PC-9 (cell line): ENCODE measurements at regions not wholly inside any gene's neighbourhood (a gene's known extent, or its start where the extent isn't known, plus 50 kb on each side); places are given as distances from the start of the nearest gene placed in this dataset.

ENCODE experiments used
- BruUV-seq: library from RNA; stranded (reverse); fragments of 400-500 nt; replicated peaks from 2 replicates; lab custom pipeline; 2021; lab: Mats Ljungman, UMichigan
- CTCF ChIA-PET: fragments of 300-600 bp; sonication (Branson Sonifier 250); formaldehyde crosslinking; loops from one replicate; lab custom pipeline; 2022; ENCODE audit warnings: antibody characterized with exemption; lab: Charles Lee
- POLR2A ChIA-PET: fragments of 300-600 bp; sonication (Branson Sonifier 250); formaldehyde crosslinking; loops from one replicate; lab custom pipeline; 2022; ENCODE audit warnings: antibody characterized with exemption; ENCODE audit not compliant: unreplicated experiment; lab: Charles Lee
- DNase-seq, 2 experiments: peaks; one replicate each; pipeline versions ENCODE4 v3.0.0 to v3.0.0-alpha.2; 2015 to 2022; ENCODE audit warnings: mixed read lengths in 1 of 2
- H2AFZ ChIP-seq: fragments of 200-600 bp; sonication (generic); 2 replicates; pipeline ENCODE4 v1.8.1; 2017; ENCODE audit warnings: antibody characterized with exemption
- H3F3A ChIP-seq: fragments of 200-600 bp; sonication (generic); 2 replicates; pipeline ENCODE4 v1.8.1; 2017; ENCODE audit warnings: antibody characterized with exemption, mild to moderate bottlenecking, low read depth; ENCODE audit not compliant: insufficient read depth
- H3K27ac ChIP-seq: fragments of 200-600 bp; sonication (generic); 2 replicates; pipeline ENCODE4 v1.6.1; 2016; ENCODE audit warnings: mixed run types
- H3K27me3 ChIP-seq: fragments of 200-600 bp; sonication (generic); 2 replicates; pipeline ENCODE4 v1.6.1; 2016; ENCODE audit warnings: low read depth, mixed run types; ENCODE audit not compliant: insufficient read depth
- H3K36me3 ChIP-seq: fragments of 200-600 bp; sonication (generic); 2 replicates; pipeline ENCODE4 v1.6.1; 2016; ENCODE audit warnings: low read depth, mixed run types
- H3K4me1 ChIP-seq: fragments of 200-600 bp; sonication (generic); replicated peaks from 2 replicates; pipeline ENCODE4 v1.6.1; 2016; ENCODE audit warnings: mixed run types; ENCODE audit not compliant: insufficient read depth
- H3K4me2 ChIP-seq: fragments of 200-600 bp; sonication (generic); 2 replicates; pipeline ENCODE4 v1.6.1; 2017; ENCODE audit warnings: mixed run types
- H3K4me3 ChIP-seq: fragments of 200-600 bp; sonication (generic); 2 replicates; pipeline ENCODE4 v1.6.1; 2016; ENCODE audit warnings: mixed run types
- H3K79me2 ChIP-seq: fragments of 200-600 bp; sonication (generic); 2 replicates; pipeline ENCODE4 v1.6.1; 2017; ENCODE audit warnings: low read depth, mixed run types
- H3K9me2 ChIP-seq: fragments of 200-600 bp; sonication (generic); 2 replicates; pipeline ENCODE4 v1.8.1; 2017; ENCODE audit warnings: mild to moderate bottlenecking; ENCODE audit not compliant: insufficient read depth
- H3K9me3 ChIP-seq: fragments of 200-600 bp; sonication (generic); 2 replicates; pipeline ENCODE4 v1.8.1; 2016; ENCODE audit warnings: low read depth; ENCODE audit not compliant: insufficient read depth
- H4K20me1 ChIP-seq: fragments of 200-600 bp; sonication (generic); 2 replicates; pipeline ENCODE4 v1.8.1; 2017; ENCODE audit not compliant: insufficient read depth
- CTCF ChIP-seq: fragments of 200-600 bp; sonication (generic); conservative IDR thresholded peaks from 2 replicates; pipeline ENCODE4 v1.6.1; 2017; ENCODE audit warnings: mixed run types, antibody characterized with exemption, mild to moderate bottlenecking, moderate library complexity
- EZH2 ChIP-seq: fragments of 200-600 bp; sonication (generic); IDR thresholded peaks from 2 replicates; pipeline ENCODE4 v1.8.0; 2017; ENCODE audit warnings: antibody characterized with exemption, low read depth
- intact Hi-C: fragments of 100-400 bp; cut with micrococcal nuclease; formaldehyde crosslinking; loops from one replicate; pipeline ENCODE4 v1.10.0; 2022; ENCODE audit not compliant: unreplicated experiment

- H3K9me2 ChIP-seq = no peaks in the 10 kb centered on the region; the same call in none of the 2 replicates
Measured at GRCh38 chr22:47940211-47940610, 1177.8 kb downstream of the TBC1D22A start.

GRCh38 chr22:47933891-47934290 lies 1171.4 kb downstream of the TBC1D22A start:
- POLR2A ChIA-PET = no interaction called here
- DNase-seq = no peak
- TF ChIP-seq EZH2 (no peak), CTCF (no peak)
- CTCF ChIA-PET = no interaction called here
- H3K9me3 ChIP-seq = peaks cover 3% of the 10 kb centered on the region
- no peaks in the 10 kb centered on the region; the same call in none of the 2 replicates for H3K9me2 ChIP-seq
- no peaks in the 10 kb centered on the region for H3K79me2 ChIP-seq
- H3K27ac ChIP-seq = no peak overlapping the region
- H3K27me3 ChIP-seq = peaks cover 43% of the 10 kb centered on the region
- H3K4me3 ChIP-seq = no peak overlapping the region
- no peaks in the 10 kb centered on the region for H3K4me1 ChIP-seq
- H3F3A ChIP-seq = no peaks in the 10 kb centered on the region
- BruUV-seq = no TSS peak
- H2AFZ ChIP-seq = no peak overlapping the region
- no peak overlapping the region for H3K4me2 ChIP-seq
- intact Hi-C loops = no loop called here
- H4K20me1 ChIP-seq = no peaks in the 10 kb centered on the region
- no peaks in the 10 kb centered on the region for H3K36me3 ChIP-seq

More at GRCh38 chr22:47940211-47940610, 1177.8 kb downstream of the TBC1D22A start:
- H3F3A ChIP-seq = no peaks in the 10 kb centered on the region
- H3K79me2 ChIP-seq = no peaks in the 10 kb centered on the region
- no peak for TF ChIP-seq CTCF
- intact Hi-C loops = no loop called here
- CTCF ChIA-PET = no interaction called here
- H3K9me3 ChIP-seq = peaks cover 2% of the 10 kb centered on the region
- no peak overlapping the region for H3K4me3 ChIP-seq
- POLR2A ChIA-PET = no interaction called here
- peaks cover 49% of the 10 kb centered on the region for H3K27me3 ChIP-seq
- H2AFZ ChIP-seq = no peak overlapping the region
- no TSS peak for BruUV-seq
- no peak overlapping the region for H3K27ac ChIP-seq
- H3K36me3 ChIP-seq = no peaks in the 10 kb centered on the region
- H4K20me1 ChIP-seq = no peaks in the 10 kb centered on the region; the same call in 1 of the 2 replicates
- no peak overlapping the region for H3K4me2 ChIP-seq
- DNase-seq = no peak
- H3K4me1 ChIP-seq = no peaks in the 10 kb centered on the region

GRCh38 chr22:47933226-47933625 lies 1170.8 kb downstream of the TBC1D22A start:
- ChIA-PET CTCF (no interaction called here), POLR2A (no interaction called here)
- H3K79me2 ChIP-seq = no peaks in the 10 kb centered on the region
- peaks cover 3% of the 10 kb centered on the region for H3K9me3 ChIP-seq
- no peaks in the 10 kb centered on the region for H3K4me1 ChIP-seq
- peaks cover 41% of the 10 kb centered on the region for H3K27me3 ChIP-seq
- H3F3A ChIP-seq = no peaks in the 10 kb centered on the region
- no peaks in the 10 kb centered on the region for H3K36me3 ChIP-seq
- no peak for DNase-seq
- intact Hi-C loops = no loop called here
- no peak overlapping the region for H3K4me2 ChIP-seq
- H2AFZ ChIP-seq = no peak overlapping the region
- TF ChIP-seq EZH2 (no peak), CTCF (no peak)
- no peak overlapping the region for H3K27ac ChIP-seq
- BruUV-seq = no TSS peak
- H4K20me1 ChIP-seq = no peaks in the 10 kb centered on the region
- H3K4me3 ChIP-seq = no peak overlapping the region
- H3K9me2 ChIP-seq = no peaks in the 10 kb centered on the region; the same call in none of the 2 replicates
